K562 (cell line): ENCODE measurements at regions not wholly inside any gene's neighbourhood (a gene's known extent, or its start where the extent isn't known, plus 50 kb on each side); places are given as distances from the start of the nearest gene placed in this dataset.
A peak's percentile ranks its signal among the peaks of the same experiment; 100 is the strongest.

Experiments
- ARID3A ChIP-seq: IDR thresholded peaks from 2 replicates; pipeline ENCODE4 v1.6.1; 2012; ENCODE audit warnings: low read depth, low read length, improper control_type of control experiment, borderline replicate concordance
- ARID3B ChIP-seq: fragments of 250-450 bp; sonication (Bioruptor Pico); IDR thresholded peaks from 2 replicates; pipeline ENCODE4 v1.4.0; 2020; ENCODE audit warnings: borderline replicate concordance
- BMI1 ChIP-seq: fragments of 150-350 bp; IDR thresholded peaks from 2 replicates; pipeline ENCODE4 v1.6.1; 2014; ENCODE audit warnings: low read length
- BRD9 ChIP-seq: fragments of 450-650 bp; IDR thresholded peaks from 2 replicates; pipeline ENCODE4 v1.6.1; 2018; ENCODE audit warnings: low read depth; ENCODE audit not compliant: partially characterized antibody
- CBX3 ChIP-seq, 2 experiments: IDR thresholded peaks; 1 replicate in 1 of 2; 2 replicates in 1 of 2; pipeline ENCODE4 v1.6.1; 2012; ENCODE audit warnings: inconsistent platforms in 2 of 2, low read length in 2 of 2, borderline replicate concordance in 1 of 2, control low read depth in 1 of 2
- CCAR2 ChIP-seq: fragments of 200-400 bp; formaldehyde crosslinking; IDR thresholded peaks from 2 replicates; pipeline ENCODE4 v1.6.1; 2017; ENCODE audit warnings: mild to moderate bottlenecking, low read depth, low read length
- CHCHD3 ChIP-seq: fragments of 250-450 bp; sonication (Bioruptor Pico); IDR thresholded peaks from 2 replicates; pipeline ENCODE4 v2.1.2; 2022; ENCODE audit warnings: mild to moderate bottlenecking
- DPF2 ChIP-seq: fragments of 450-650 bp; IDR thresholded peaks from 2 replicates; pipeline ENCODE4 v1.6.1; 2016
- EGR1 ChIP-seq: fragments of 450-650 bp; conservative IDR thresholded peaks from 2 replicates; pipeline ENCODE4 v1.6.1; 2017; ENCODE audit warnings: mild to moderate bottlenecking
- FOS ChIP-seq: IDR thresholded peaks from 3 replicates; pipeline ENCODE4 v1.6.1; 2011; ENCODE audit not compliant: insufficient read length; ENCODE audit errors: extremely low read depth
- HLTF ChIP-seq: fragments of 450-650 bp; IDR thresholded peaks from 2 replicates; pipeline ENCODE4 v1.6.1; 2016
- KDM4B ChIP-seq, 2 experiments: fragments of 450-650 bp in 1 of 2; sonication (generic) in 1 of 2; IDR thresholded peaks; 2 replicates each; pipeline ENCODE4 v1.6.1; 2016 to 2017; ENCODE audit warnings: borderline replicate concordance in 2 of 2, antibody characterized with exemption in 1 of 2, low read depth in 1 of 2, mild to moderate bottlenecking in 1 of 2
- KLF13 ChIP-seq: fragments of 450-650 bp; IDR thresholded peaks from 2 replicates; pipeline ENCODE4 v1.6.1; 2016; ENCODE audit warnings: missing genetic modification characterization, low read depth, mild to moderate bottlenecking, missing compliant biosample characterization, moderate library complexity, borderline replicate concordance
- NR1H2 ChIP-seq: sonication (generic); formaldehyde crosslinking; IDR thresholded peaks from 2 replicates; pipeline ENCODE4 v1.4.0; 2020; ENCODE audit warnings: mild to moderate bottlenecking, missing genetic modification reagents
- POLR2G ChIP-seq: fragments of 200-400 bp; formaldehyde crosslinking; IDR thresholded peaks from 2 replicates; pipeline ENCODE4 v1.6.1; 2017; ENCODE audit warnings: low read depth, mild to moderate bottlenecking, antibody characterized with exemption, low read length, moderate library complexity
- POLR2H ChIP-seq: IDR thresholded peaks from 2 replicates; pipeline ENCODE4 v1.6.1; 2016; ENCODE audit warnings: missing genetic modification characterization, low read depth, mild to moderate bottlenecking, control low read depth, missing compliant biosample characterization, moderate library complexity
- POU5F1 ChIP-seq: fragments of 150-350 bp; IDR thresholded peaks from 2 replicates; pipeline ENCODE4 v1.6.1; 2014; ENCODE audit warnings: borderline replicate concordance, low read length, low read depth, mild to moderate bottlenecking; ENCODE audit not compliant: partially characterized antibody
- SIN3A ChIP-seq, 2 experiments: fragments of 150-350 bp in 1 of 2; IDR thresholded peaks; 2 replicates each; pipeline ENCODE4 v1.6.1; 2011 to 2016; ENCODE audit warnings: borderline replicate concordance in 2 of 2, low read depth in 2 of 2, low read length in 2 of 2, mild to moderate bottlenecking in 2 of 2, moderate library complexity in 2 of 2; ENCODE audit not compliant: control insufficient read depth in 1 of 2
- SMAD3 ChIP-seq: fragments of 450-650 bp; formaldehyde crosslinking; conservative IDR thresholded peaks from 2 replicates; pipeline ENCODE4 v1.4.0; 2020; ENCODE audit warnings: mild to moderate bottlenecking
- ZBTB17 ChIP-seq: fragments of 450-650 bp; formaldehyde crosslinking; IDR thresholded peaks from 2 replicates; pipeline ENCODE4 v1.4.0; 2020; ENCODE audit warnings: mild to moderate bottlenecking
- ZEB2 ChIP-seq: fragments of 450-650 bp; IDR thresholded peaks from 2 replicates; pipeline ENCODE4 v1.6.1; 2016
- ZFP36 ChIP-seq: fragments of 150-350 bp; IDR thresholded peaks from 2 replicates; pipeline ENCODE4 v1.6.1; 2018; ENCODE audit warnings: low read length, low read depth; ENCODE audit not compliant: partially characterized antibody
- ZNF174 ChIP-seq: fragments of 250-450 bp; sonication (Bioruptor Pico); IDR thresholded peaks from 2 replicates; pipeline ENCODE4 v1.4.0; 2020; ENCODE audit warnings: mild to moderate bottlenecking
- ZNF280B ChIP-seq: fragments of 250-450 bp; sonication (Bioruptor Pico); IDR thresholded peaks from 2 replicates; pipeline ENCODE4 v1.5.1; 2021; ENCODE audit warnings: mild to moderate bottlenecking
- ZNF696 ChIP-seq: fragments of 250-450 bp; sonication (Bioruptor Pico); conservative IDR thresholded peaks from 2 replicates; pipeline ENCODE4 v1.4.0; 2020; ENCODE audit warnings: mild to moderate bottlenecking, moderate library complexity
- ZNF699 ChIP-seq: fragments of 250-450 bp; sonication (Bioruptor Pico); IDR thresholded peaks from 2 replicates; pipeline ENCODE4 v1.8.0; 2021; ENCODE audit warnings: mild to moderate bottlenecking, moderate library complexity; ENCODE audit not compliant: insufficient replicate concordance
- ZNF79 ChIP-seq: fragments of 250-450 bp; sonication (Bioruptor Pico); IDR thresholded peaks from 2 replicates; pipeline ENCODE4 v1.4.0; 2020; ENCODE audit warnings: low read depth, mild to moderate bottlenecking, moderate library complexity

- TF ChIP-seq POU5F1 = peak; percentile 56
- TF ChIP-seq ZNF79 = no peak
- TF ChIP-seq BRD9 = no peak
- no peak for TF ChIP-seq ZBTB17 (CRISPR knock-in tag)
- TF ChIP-seq POLR2G = no peak
- TF ChIP-seq ARID3A = peak; percentile 88; the same call in 1 of the 2 replicates
- no peak for TF ChIP-seq KLF13 (tag)
- no peak for TF ChIP-seq ZNF696
- 0 out of 2 replicates have a peak, but pooled peaks have one; percentile 11 for TF ChIP-seq BMI1
- no peak for TF ChIP-seq FOS
- no peak for TF ChIP-seq CCAR2
- TF ChIP-seq POLR2H = no peak
- TF ChIP-seq CHCHD3 (CRISPR knock-in tag) = no peak
- TF ChIP-seq ZEB2 = peak; percentile 78
- TF ChIP-seq HLTF = peak; percentile 82; the same call in 1 of the 2 replicates
- TF ChIP-seq ZNF699 (CRISPR knock-in tag) = no peak
- no peak for TF ChIP-seq ZNF280B
- TF ChIP-seq ZNF174 (CRISPR knock-in tag) = no peak
- peak; percentile 43 for TF ChIP-seq ZFP36
- peak; percentile 53 for TF ChIP-seq EGR1
- TF ChIP-seq KDM4B (IDR thresholded peaks at IDR 0.05; ENCODE audit: borderline replicate concordance in 2 of 2, low read depth in 1 of 2) = no peak
- TF ChIP-seq DPF2 = peak; percentile 99
- TF ChIP-seq CBX3 (IDR thresholded peaks at IDR 0.05; ENCODE audit: borderline replicate concordance in 1 of 2, low read length in 2 of 2) = peak in 1 of 2 experiments; percentile 92; a peak in 1 of 3 replicates
- no peak for TF ChIP-seq ARID3B (CRISPR knock-in tag)
- no peak for TF ChIP-seq SIN3A (IDR thresholded peaks at IDR 0.05; ENCODE audit: borderline replicate concordance in 2 of 2, control insufficient read depth in 1 of 2, low read depth in 2 of 2, low read length in 2 of 2)
- TF ChIP-seq NR1H2 (CRISPR knock-in tag) = no peak
- TF ChIP-seq SMAD3 (CRISPR knock-in tag) = no peak; the same call in 1 of the 2 replicates
These were observed 407.6 kb downstream of the TMEM114 start (continued) for GRCh38 chr16:8182761-8183160.
